ENCODE measurements at regions not wholly inside any gene's neighbourhood (a gene's known extent, or its start where the extent isn't known, plus 50 kb on each side); places are given as distances from the start of the nearest gene placed in this dataset.

- TF ChIP-seq GABPB1 (CRISPR knock-in tag; IDR thresholded peaks at IDR 0.05) (no peak), NR2C2 (CRISPR knock-in tag; IDR thresholded peaks at IDR 0.05) (no peak), GRHL2 (CRISPR knock-in tag; IDR thresholded peaks at IDR 0.05; ENCODE audit: insufficient replicate concordance, severe bottlenecking) (no peak), MAX (CRISPR knock-in tag; IDR thresholded peaks at IDR 0.05) (no peak), USF2 (CRISPR knock-in tag; IDR thresholded peaks at IDR 0.05) (no peak), AR (CRISPR knock-in tag; IDR thresholded peaks at IDR 0.05) (no peak), CREB1 (CRISPR knock-in tag; IDR thresholded peaks at IDR 0.05) (no peak)
- TF ChIP-seq, protein P1, sequence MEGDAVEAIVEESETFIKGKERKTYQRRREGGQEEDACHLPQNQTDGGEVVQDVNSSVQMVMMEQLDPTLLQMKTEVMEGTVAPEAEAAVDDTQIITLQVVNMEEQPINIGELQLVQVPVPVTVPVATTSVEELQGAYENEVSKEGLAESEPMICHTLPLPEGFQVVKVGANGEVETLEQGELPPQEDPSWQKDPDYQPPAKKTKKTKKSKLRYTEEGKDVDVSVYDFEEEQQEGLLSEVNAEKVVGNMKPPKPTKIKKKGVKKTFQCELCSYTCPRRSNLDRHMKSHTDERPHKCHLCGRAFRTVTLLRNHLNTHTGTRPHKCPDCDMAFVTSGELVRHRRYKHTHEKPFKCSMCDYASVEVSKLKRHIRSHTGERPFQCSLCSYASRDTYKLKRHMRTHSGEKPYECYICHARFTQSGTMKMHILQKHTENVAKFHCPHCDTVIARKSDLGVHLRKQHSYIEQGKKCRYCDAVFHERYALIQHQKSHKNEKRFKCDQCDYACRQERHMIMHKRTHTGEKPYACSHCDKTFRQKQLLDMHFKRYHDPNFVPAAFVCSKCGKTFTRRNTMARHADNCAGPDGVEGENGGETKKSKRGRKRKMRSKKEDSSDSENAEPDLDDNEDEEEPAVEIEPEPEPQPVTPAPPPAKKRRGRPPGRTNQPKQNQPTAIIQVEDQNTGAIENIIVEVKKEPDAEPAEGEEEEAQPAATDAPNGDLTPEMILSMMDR (IDR thresholded peaks at IDR 0.05): no peak
Observed at GRCh38 chr15:31251165-31251564, 75.5 kb upstream of the KLF13 start.

Data from WTC11 (cell line).